CD4-positive, alpha-beta T cell (primary cell): ENCODE measurements at regions not wholly inside any gene's neighbourhood (a gene's known extent, or its start where the extent isn't known, plus 50 kb on each side); places are given as distances from the start of the nearest gene placed in this dataset.

Experiments
- ATAC-seq: fragments of 200-7000 bp; cut with Tn5 transposase; one replicate; pipeline ENCODE4 v1.10.0; 2022; ENCODE audit warnings: mild to moderate bottlenecking; ENCODE audit not compliant: poor library complexity
- CTCF ChIA-PET: fragments of 350-600 bp; sonication (Branson Sonifier 250); formaldehyde crosslinking; loops from one replicate; lab custom pipeline; 2021; ENCODE audit warnings: antibody characterized with exemption, inconsistent platforms; lab: Charles Lee
- POLR2A ChIA-PET: fragments of 350-600 bp; sonication (Branson Sonifier 250); formaldehyde crosslinking; loops from one replicate; lab custom pipeline; 2021; ENCODE audit warnings: antibody characterized with exemption, inconsistent platforms; lab: Charles Lee
- DNase-seq, 14 experiments: peaks; one replicate each; pipeline ENCODE4 v3.0.0-alpha.2; 2013 to 2020; ENCODE audit warnings: mixed read lengths in 2 of 14
- H3K27ac ChIP-seq, 2 donors: one replicate each; pipeline versions ENCODE4 v1.5.1 to v1.7.0; 2013; ENCODE audit warnings: low read length in 2 of 2, low read depth in 1 of 2, mild to moderate bottlenecking in 1 of 2
- H3K27me3 ChIP-seq, 2 experiments: 1 replicate in 1 of 2; 2 replicates in 1 of 2; pipeline versions ENCODE4 v1.6.1 to v1.7.0; 2013; ENCODE audit warnings: low read length in 2 of 2, control low read depth in 1 of 2, mild to moderate bottlenecking in 1 of 2, moderate library complexity in 1 of 2; ENCODE audit not compliant: insufficient read depth in 2 of 2, control insufficient read depth in 1 of 2
- H3K36me3 ChIP-seq: one replicate; pipeline ENCODE4 v1.6.1; 2013; ENCODE audit warnings: low read length, control low read depth; ENCODE audit not compliant: insufficient read depth
- H3K4me1 ChIP-seq: one replicate; pipeline ENCODE4 v1.6.1; 2013; ENCODE audit warnings: low read length, control low read depth; ENCODE audit not compliant: insufficient read depth
- H3K4me3 ChIP-seq: one replicate; pipeline ENCODE4 v1.5.1; 2013; ENCODE audit warnings: mild to moderate bottlenecking, low read length, moderate library complexity
- H3K9me3 ChIP-seq, 2 experiments: 1 replicate in 1 of 2; 2 replicates in 1 of 2; pipeline versions ENCODE4 v1.6.1 to v1.7.0; 2013; ENCODE audit warnings: low read length in 2 of 2, mild to moderate bottlenecking in 2 of 2, control low read depth in 1 of 2, moderate library complexity in 1 of 2; ENCODE audit not compliant: control insufficient read depth in 1 of 2, insufficient read depth in 1 of 2
- H3K27ac Mint-ChIP-seq: one replicate; pipeline ENCODE4 v1.8.0; 2020; ENCODE audit warnings: mixed read lengths
- H3K27me3 Mint-ChIP-seq: one replicate; pipeline ENCODE4 v1.8.0; 2021; ENCODE audit warnings: mixed read lengths
- H3K36me3 Mint-ChIP-seq: one replicate; pipeline ENCODE4 v1.8.0; 2021; ENCODE audit warnings: low read depth, mixed read lengths
- H3K4me1 Mint-ChIP-seq: one replicate; pipeline ENCODE4 v1.8.0; 2021; ENCODE audit warnings: low read depth, mixed read lengths
- H3K4me3 Mint-ChIP-seq: one replicate; pipeline ENCODE4 v1.8.0; 2020; ENCODE audit warnings: mild to moderate bottlenecking, mixed read lengths
- H3K9me3 Mint-ChIP-seq: one replicate; pipeline ENCODE4 v1.8.0; 2020; ENCODE audit warnings: mixed read lengths
- CTCF ChIP-seq: fragments of 200-600 bp; IDR thresholded peaks from one replicate; pipeline ENCODE4 v1.8.0; 2022; ENCODE audit warnings: antibody characterized with exemption, mild to moderate bottlenecking
- intact Hi-C, 2 experiments: fragments of 100-400 bp; cut with DNase I in 1 of 2; cut with micrococcal nuclease in 1 of 2; formaldehyde crosslinking; loops; one replicate each; pipeline versions ENCODE4 v1.15.1 to v1.9.0; 2023 to 2025; cut with DNase I, micrococcal nuclease

GRCh38 chr5:74258314-74258665, 382.2 kb downstream of the ENC1 start:
- Histone ChIP-seq H3K4me1 (no peaks in the 10 kb centered on the region), H3K27ac (no peak overlapping the region), H3K9me3 (no peaks in the 10 kb centered on the region), H3K36me3 (no peaks in the 10 kb centered on the region), H3K4me3 (no peak overlapping the region), H3K27me3 (no peaks in the 10 kb centered on the region)
- peaks cover 8% of the 10 kb centered on the region for H3K27me3 Mint-ChIP-seq
- no peak overlapping the region for H3K27ac Mint-ChIP-seq
- no peaks in the 10 kb centered on the region for H3K36me3 Mint-ChIP-seq
- intact Hi-C loops: no loop called here
- H3K9me3 Mint-ChIP-seq: no peaks in the 10 kb centered on the region
- DNase-seq (no peak), ATAC-seq (no peak)
- no peak for TF ChIP-seq CTCF
- CTCF ChIA-PET: no interaction called here
- H3K4me3 Mint-ChIP-seq: no peak overlapping the region
- POLR2A ChIA-PET: no interaction called here
- H3K4me1 Mint-ChIP-seq: no peaks in the 10 kb centered on the region

GRCh38 chr5:74257645-74258313, 382.7 kb downstream of the ENC1 start:
- no peak overlapping the region for H3K27ac Mint-ChIP-seq
- CTCF ChIA-PET: no interaction called here
- DNase-seq (no peak), ATAC-seq (no peak)
- peaks cover 13% of the 10 kb centered on the region for H3K27me3 Mint-ChIP-seq
- H3K9me3 ChIP-seq: no peaks in the 10 kb centered on the region
- no peaks in the 10 kb centered on the region for H3K36me3 Mint-ChIP-seq
- no peaks in the 10 kb centered on the region for H3K4me1 Mint-ChIP-seq
- no peaks in the 10 kb centered on the region for H3K9me3 Mint-ChIP-seq
- H3K4me1 ChIP-seq: no peaks in the 10 kb centered on the region
- H3K4me3 ChIP-seq: no peak overlapping the region
- POLR2A ChIA-PET: no interaction called here
- H3K27ac ChIP-seq: no peak overlapping the region
- no peak for TF ChIP-seq CTCF
- H3K27me3 ChIP-seq: no peaks in the 10 kb centered on the region
- intact Hi-C loops: no loop called here
- no peaks in the 10 kb centered on the region for H3K36me3 ChIP-seq
- no peak overlapping the region for H3K4me3 Mint-ChIP-seq

GRCh38 chr5:74257060-74257527, 383.4 kb downstream of the ENC1 start:
- POLR2A ChIA-PET: no interaction called here
- no peak for DNase-seq
- H3K27ac ChIP-seq: no peak overlapping the region
- no peak for TF ChIP-seq CTCF
- Mint-ChIP-seq H3K36me3 (no peaks in the 10 kb centered on the region), H3K4me1 (no peaks in the 10 kb centered on the region), H3K27me3 (peaks cover 14% of the 10 kb centered on the region), H3K9me3 (no peaks in the 10 kb centered on the region), H3K27ac (no peak overlapping the region), H3K4me3 (no peak overlapping the region)
- H3K36me3 ChIP-seq: no peaks in the 10 kb centered on the region
- intact Hi-C loops: no loop called here
- H3K4me3 ChIP-seq: no peak overlapping the region
- no peaks in the 10 kb centered on the region for H3K27me3 ChIP-seq
- no peaks in the 10 kb centered on the region for H3K4me1 ChIP-seq
- ATAC-seq: no peak
- CTCF ChIA-PET: no interaction called here
- no peaks in the 10 kb centered on the region for H3K9me3 ChIP-seq
